ENCODE measurements at regions not wholly inside any gene's neighbourhood (a gene's known extent, or its start where the extent isn't known, plus 50 kb on each side); places are given as distances from the start of the nearest gene placed in this dataset.

- no peak for DNase-seq
These were observed 62.4 kb upstream of the IGLL5 start for GRCh38 chr22:22825213-22825593.

- no peak for DNase-seq
These were observed 60.3 kb upstream of the IGLL5 start for GRCh38 chr22:22827187-22827939.

GRCh38 chr22:22830193-22830592, 57.4 kb upstream of the IGLL5 start:
- DNase-seq: no peak

- no peak for DNase-seq
These were observed 56.5 kb upstream of the IGLL5 start for GRCh38 chr22:22830957-22831688.

GRCh38 chr22:22833059-22833458, 54.6 kb upstream of the IGLL5 start:
- no peak for DNase-seq

GRCh38 chr22:22833488-22833887, 54.1 kb upstream of the IGLL5 start:
- no peak for DNase-seq

- no peak for DNase-seq
These were observed 53.4 kb upstream of the IGLL5 start for GRCh38 chr22:22834204-22834603.

GRCh38 chr22:22834783-22835182, 52.8 kb upstream of the IGLL5 start:
- no peak for DNase-seq

- DNase-seq: no peak
These were observed 52.4 kb upstream of the IGLL5 start for GRCh38 chr22:22835242-22835641.

- no peak for DNase-seq
These were observed 51.8 kb upstream of the IGLL5 start for GRCh38 chr22:22835771-22836291.

GRCh38 chr22:22836635-22837034, 51.0 kb upstream of the IGLL5 start:
- no peak for DNase-seq

All from DMS 273 treated with DMSO at 0.1 percent for 48 hours (cell line).